GM21381 (cell line): ENCODE measurements at regions not wholly inside any gene's neighbourhood (a gene's known extent, or its start where the extent isn't known, plus 50 kb on each side); places are given as distances from the start of the nearest gene placed in this dataset.
"Not testable (repeated sequence)": the region's sequence is repeated elsewhere in the genome, so short reads cannot be mapped to it uniquely, and the experiment has no call there.

Source experiments
- ATAC-seq: cut with Tn5 transposase; IDR thresholded peaks from one replicate; pipeline ENCODE4 v1.9.1; 2021; ENCODE audit warnings: mild to moderate bottlenecking, moderate library complexity; ENCODE audit not compliant: unreplicated experiment

DNA sequence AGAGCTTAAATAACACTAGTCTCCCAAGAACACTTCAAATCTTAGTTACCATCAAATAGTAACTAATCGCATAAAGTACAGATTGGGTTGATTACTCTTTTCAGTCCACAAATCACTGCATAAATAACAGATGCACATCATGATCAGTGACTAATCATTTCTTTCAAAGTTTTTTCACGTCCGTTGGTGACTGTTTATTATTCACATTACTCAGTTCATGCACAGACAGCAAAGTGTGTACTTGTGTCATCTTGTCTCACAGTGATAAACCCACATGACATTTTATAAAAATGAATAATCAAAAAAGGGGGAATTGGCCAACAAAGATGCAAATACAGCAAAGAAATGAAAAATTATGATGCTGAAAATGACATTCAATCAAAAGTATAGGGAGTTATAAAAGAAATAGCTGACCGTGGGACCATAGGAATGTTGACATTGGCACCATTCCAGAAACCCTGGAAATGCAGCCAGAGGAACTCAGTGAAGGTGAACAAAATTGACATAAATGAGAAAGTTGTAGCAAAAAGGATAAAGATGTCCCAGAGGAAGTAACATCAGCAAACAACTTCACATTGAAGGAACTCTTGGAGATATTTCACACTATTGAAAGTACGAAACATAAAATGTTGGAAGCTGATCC, 161.5 kb downstream of the SOX3 start:
- no peak for ATAC-seq

DNA sequence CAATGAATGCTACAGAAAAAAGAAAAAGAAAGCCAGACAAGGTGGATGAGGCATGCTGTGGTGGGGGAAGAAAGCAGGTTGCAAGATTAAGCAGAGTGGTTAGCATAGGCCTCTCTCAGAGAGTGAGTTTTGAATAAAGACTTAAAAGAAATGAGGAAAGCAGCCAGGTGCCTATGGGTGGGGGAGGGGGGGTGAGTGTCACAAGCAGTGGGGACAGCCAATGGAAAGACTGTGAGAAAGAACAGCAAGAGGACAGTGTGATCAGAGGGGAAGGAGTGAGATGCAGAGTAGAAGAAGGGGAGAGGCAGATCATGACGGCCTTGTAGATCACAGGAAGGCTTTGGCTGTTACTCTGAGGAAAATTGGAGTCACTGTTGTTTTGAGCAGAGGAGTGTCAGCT, 162.5 kb downstream of the SOX3 start:
- no peak for ATAC-seq

DNA sequence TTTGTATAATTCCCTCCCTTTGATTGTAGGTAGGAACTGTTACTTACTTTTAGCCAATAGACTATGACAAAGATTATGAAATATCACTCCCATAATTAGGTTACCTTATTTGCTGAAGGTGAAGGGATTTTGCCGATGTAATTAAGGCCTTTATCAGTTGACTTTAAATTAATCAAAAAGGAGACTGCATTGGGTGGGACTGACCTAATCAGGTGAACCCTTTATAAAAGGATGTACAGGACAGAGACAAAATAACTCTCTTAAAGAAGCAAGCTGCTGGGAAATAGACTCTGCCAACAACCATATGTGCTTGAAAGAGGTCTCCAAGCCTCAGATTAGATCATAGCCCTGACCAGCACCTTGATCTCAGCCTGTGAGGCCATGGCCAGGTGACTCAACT, 167.6 kb downstream of the SOX3 start:
- no peak for ATAC-seq

DNA sequence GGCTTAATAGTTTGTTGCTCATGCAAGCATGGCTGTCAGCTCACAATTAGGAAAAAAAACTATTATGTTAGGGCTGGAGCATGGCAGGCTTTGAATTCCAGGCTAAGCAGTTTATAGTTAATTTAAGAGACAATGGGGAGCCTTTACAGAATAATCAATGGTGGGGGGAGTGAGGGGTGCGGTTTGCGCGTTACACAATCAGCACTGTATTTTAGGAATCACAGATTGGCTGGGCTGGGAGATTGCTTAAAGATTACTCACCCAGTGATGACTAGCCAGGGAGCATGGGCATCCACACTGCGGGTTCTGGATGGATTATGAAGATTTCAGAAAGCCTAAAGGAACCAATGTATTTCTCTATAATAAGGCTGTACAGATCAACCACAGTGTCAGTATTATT, 186.6 kb downstream of the SOX3 start:
- ATAC-seq: no peak

DNA sequence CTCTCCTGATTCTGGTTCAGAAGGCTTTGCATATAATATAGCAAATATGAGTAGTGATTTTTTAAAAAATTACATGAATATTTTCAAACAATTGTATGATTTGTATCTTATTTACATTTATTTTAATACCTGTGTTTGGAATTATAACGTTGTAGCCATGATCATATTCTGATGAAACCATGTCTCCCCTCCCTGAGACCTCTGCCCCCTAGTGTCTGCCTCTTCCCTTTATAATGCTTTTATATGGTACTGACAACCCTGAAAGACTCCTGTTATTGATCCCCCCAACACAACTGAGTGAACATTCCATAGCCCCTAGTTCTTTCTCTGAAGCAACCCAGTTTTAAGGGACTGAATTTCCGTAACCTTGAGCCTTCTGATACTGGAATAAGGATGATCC, 187.4 kb downstream of the SOX3 start:
- ATAC-seq: no peak

DNA sequence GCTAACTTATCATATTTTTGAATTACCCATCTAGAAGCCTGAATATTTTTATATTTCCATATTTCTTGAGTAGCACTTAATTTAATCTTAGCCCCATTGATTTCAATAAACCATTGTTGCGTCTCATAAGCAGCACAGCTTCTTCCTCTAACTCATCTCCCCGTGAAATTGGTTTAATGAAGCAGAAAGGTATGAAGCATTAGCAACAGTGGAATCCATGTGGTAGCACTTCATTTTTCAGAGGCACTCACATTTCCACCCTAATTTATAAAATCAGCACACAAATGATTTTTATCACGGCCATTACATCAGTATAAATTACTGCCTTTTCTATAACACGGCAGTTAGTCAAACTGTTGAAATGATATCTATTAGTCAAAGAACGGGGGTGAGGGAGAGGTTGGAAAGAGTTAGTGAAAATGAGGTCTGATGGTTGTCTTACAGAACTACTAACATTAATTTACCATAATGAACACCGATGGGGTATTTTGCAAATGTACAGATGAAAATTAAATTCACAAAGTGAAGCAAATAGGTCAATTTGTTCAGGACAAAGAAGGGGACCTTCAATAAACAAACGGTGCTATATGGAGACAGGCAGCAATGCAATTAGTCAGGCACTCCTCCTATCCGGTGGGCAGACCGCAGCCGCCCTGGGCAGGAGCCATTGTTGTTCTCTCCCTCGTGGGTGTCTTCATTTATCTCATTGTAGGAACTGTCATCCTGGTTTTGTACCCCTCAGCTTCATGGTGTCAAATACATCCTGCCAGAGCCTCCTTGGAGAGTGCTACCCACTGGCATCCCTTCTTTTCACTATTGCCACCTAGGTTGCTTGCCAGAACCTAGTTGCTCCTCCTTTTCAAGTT, 205.7 kb downstream of the SOX3 start:
- ATAC-seq: no peak

DNA sequence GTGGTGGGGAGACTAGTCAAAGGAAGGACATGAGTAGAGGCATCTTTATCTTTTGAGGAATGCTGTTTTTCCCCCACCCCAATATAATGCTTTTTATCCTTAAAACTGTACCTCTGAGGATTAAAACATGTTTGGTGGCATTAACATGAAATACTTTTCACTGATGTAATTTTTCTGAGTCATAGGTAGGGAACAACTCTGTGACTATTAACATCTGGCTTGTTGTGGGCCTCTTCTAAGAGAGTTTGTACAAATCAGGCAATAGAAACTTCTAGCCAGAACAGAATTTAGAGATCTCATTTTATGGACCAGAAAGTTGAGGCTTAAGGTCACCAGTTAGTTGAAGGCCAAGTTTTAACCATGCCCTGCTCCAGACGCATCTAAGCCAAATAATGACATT, 207.6 kb downstream of the SOX3 start:
- no peak for ATAC-seq

DNA sequence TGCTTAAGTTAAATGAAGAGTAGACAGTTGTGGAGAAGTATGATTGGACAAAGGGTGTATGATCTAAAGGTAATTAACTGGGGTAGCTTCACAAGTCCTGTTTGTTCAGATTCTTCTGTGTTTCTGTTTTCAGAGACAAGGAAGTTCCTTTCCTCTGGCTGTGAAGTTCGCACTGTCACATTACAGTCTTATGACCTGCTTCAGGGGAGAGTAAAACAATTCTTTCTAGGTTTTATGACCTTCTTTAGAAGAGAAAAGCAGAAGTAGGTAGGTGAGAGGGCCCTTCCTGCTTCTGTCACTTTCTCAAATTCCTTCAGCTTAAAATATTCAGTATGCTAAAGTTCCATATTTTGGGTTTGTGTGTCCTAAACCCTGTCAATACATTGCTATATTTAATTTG, 211.9 kb downstream of the SOX3 start:
- ATAC-seq: no peak

DNA sequence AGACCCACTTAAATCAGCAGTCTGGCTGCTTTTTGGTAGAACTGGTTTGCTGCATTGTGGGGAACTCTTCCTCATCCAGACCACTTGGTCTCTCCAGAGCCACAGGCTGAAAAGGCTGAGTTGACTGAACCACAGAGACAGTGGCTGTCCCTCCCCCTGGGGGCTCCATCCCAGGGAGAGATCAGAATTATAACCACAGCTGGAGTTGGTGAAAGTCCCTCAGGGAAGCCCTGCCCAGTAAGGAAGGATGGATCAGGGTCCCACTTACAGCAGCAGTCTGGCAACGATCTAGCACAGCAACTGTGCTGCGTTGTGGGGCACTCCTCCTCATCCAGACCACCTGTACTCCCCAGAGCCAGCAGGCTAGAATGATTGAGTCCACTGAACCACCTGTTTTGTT, 212.7 kb downstream of the SOX3 start:
- no peak for ATAC-seq

DNA sequence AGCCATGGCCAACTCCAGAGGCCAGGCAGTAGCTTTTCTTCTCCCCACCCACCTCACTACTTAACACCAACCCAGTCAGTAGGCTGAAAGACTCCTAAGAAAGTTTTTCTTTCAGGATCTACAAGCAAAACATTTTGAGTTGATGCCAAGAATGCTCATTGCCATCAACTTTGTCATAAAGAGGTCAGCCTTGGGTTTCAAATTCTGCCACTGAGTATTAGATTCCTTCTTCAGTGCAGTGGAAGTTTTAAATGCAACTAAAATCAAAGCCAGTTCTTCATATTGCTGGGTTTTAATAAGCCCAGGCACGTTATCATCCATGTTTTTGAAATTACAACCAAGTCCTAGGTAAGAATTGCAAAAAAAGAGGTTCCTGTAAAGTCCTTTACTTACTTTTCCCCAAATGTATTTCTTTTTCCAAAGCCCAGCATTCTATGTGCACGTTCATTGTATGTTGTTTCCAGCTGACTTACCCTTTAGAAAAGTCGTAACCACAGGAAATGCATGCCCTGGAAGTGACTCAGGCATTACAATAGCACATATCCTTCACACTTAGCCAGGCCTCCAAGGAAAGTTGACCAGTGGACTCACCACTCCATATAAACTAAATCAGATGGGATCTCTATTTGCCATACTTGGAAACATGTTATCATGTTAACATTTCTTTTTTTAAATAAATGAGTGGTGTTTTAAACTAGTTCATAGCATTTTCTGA, 229.9 kb downstream of the SOX3 start:
- ATAC-seq: no peak

DNA sequence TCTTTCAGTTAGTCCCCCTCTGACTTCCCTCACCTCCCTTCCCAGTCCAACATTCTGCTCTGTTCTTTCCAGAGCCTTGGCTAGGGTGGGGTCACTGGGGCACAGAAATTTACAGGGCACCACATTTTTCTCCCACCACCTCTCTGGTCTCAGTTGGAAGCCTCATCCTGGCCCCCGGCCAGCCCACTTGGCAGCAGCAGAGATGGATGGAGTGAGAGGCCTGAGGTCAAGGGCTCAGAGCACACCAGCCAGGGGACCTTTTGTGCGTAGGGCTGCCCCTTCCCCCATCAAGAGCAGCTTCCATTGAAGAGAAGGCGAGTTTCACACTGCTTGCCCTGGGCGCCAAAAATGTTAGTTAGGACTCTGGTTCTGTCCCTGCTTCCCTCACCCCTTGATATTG, 230.9 kb downstream of the SOX3 start:
- ATAC-seq: no peak

DNA sequence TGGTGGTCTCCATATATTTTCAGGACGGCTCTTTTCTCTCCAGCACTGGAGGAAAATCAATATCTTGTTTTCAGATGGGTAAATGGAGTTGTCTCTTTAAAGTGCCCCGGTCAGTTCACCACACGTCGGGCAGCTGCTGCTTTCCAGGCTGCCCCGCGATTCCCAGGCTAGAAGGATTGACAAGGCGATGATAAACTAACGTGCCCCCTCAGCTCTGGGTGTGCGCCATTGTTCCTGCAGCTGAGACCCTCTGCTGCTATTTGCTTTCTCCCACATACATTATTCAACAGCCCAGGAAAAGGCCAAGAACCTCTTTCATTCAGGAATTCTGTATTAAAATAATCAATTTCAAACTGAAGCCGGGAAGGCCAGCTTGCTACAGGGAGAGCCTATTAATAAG, 254.5 kb downstream of the SOX3 start:
- no peak for ATAC-seq

DNA sequence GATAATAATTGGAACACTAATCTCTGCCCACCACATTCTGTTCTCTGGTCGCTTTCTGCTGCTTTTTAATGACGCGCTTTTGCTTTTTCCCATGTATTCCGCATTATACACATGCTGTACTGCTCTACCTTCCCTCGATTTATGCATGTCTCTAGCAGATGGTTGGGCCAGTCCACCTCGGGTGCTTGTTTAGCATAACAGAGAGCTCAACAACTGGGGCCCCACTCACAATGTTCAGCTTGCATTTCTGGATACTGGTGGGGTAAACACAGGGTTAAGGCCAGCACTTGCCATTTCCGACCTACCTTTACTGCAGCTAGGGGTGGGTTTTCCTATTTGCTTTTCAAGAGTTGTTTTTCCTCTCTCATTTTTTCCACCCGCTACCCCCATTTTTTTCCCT, 255.8 kb downstream of the SOX3 start:
- no peak for ATAC-seq

DNA sequence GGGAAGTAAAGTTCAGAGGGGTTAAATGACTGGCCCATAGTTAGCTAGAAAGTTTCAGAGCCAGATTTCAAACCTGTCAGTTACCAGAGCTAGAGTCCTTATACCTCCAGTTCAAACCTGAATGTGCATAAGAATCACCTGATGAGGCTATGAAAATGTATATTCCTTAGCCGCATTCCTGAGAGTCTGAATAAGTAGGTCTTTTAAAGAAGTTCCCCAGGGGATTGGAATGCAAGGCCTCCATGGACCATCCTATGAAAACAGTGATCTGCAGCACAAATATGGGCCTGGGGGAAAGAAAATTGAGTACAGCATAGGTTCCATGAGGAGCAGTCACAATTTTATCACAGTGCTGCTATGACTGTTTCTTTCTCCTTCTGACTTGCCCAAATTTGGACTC, 263.9 kb upstream of the CXorf66 start:
- ATAC-seq: no peak

DNA sequence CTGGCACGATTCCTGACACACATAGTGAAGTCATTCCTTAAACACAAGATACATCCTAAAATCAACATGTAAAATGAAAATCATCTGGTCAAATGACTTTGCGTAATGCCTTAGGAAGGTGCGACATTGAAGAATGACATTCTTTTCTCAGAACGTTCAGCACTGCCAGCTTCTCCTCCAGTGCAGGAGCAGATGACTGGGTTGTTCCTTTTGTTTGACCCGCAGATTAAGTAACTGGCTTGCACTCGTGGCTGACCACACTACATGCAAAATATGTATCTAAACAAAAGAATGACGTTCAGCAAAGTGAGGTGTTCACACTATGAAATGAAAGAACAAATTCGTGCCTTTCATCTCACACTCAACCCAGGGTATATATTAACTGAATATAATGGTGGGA, 260.7 kb upstream of the CXorf66 start:
- ATAC-seq: not testable (repeated sequence)

DNA sequence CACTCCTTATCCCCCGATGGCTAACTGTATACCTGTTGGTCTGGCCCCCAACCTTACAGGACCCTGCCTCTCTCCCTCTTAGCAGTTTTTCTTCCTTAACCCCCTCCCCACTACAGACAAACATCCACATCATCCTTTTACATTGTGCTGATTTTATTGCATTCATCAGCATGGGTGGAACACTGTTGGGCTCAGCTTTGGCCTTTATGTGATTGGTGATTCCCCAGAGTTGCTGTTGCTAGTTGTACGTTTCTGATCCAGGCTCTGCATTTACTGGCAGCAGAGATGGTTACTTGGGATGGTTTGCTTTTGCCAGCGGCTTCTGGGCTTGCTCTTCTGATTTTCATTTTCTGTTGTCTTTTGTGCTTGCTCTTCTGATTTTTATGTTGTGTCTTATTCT, 250.6 kb upstream of the CXorf66 start:
- ATAC-seq: not testable (repeated sequence)

DNA sequence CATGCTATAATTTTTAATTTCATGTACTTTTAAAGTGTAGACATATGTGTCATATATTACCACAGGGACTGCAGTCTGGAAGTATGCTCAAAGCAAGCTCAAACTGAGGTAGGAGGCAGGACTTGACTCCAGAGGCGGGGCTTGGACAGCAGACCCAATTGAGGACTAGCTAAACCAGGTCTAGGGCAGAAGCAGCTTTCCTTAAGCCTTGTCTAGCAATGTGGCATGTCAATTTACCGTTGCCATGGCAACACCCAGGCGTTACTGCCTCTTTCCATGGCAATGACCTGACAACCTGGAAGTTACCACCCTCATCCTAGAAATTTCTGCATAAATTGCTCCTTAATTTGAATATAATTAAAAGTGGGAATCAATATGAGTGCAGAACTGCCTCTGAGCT, 249.2 kb upstream of the CXorf66 start:
- ATAC-seq: not testable (repeated sequence)

DNA sequence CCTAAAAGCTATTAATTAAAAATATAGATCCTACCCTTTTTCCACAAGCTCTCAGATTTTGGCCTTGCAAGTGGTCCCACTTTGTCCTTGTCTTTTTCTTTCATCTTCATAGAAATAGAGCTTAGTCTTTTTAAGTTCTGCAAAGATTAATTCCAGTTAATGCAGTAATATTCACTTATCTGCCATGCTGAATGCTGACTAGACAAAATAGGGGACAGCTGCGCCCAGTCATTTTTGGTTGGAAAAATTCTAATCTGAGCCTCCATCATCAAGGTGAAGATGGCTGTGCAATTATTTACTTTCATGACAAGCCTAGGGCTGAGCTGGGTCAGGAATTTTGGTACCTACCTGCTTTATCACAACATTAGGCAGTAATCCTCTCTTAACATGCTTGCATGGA, 241.3 kb upstream of the CXorf66 start:
- ATAC-seq: no peak

DNA sequence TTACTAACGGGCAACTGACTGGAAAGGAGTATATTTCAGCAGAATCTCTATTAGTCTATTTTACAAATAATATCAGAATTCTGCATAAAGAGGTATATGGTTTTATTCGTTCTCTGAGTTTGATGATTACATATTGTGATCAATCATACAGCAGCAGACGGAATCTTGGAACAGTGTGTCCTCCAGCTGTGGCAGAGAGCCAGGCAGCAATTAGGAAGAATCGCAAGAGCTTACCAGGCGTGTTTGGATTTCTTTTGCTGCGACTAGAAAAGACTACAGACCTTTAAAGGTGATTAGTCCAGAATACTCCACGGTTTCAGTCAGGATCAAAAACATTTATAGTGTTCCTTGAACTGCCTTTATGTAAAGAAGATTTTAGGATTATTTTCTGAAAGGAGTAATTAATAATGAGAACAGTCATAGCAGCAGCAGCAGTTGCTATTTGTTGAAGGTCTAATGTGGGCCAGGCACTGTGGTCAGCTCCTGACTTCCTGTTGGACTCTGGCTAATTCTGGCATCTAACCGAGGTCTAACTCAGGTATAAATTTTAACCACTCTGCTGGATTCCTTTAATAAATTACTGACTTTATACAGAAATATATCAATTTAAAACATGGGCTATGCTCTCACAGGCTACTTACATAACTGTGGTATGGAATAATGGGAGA, 225.3 kb upstream of the CXorf66 start:
- ATAC-seq: no peak

DNA sequence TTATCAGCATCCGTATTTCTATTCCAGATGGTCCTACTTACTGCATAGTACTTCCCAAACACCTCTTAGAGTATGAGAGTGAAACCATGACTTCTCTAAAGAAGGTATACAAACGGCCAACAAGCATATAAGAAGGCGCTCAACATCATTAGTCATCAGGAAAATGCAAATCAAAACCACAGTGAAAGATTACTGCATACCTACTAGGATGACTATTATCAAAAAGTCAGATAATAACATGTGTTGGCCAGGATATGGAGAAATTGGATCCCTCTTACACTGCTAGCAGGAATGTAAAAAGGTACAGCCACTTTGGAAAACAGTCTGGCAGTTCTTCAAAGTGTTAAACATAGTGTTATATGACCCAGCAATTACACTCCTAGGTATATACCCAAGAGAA, 215.3 kb upstream of the CXorf66 start:
- no peak for ATAC-seq

DNA sequence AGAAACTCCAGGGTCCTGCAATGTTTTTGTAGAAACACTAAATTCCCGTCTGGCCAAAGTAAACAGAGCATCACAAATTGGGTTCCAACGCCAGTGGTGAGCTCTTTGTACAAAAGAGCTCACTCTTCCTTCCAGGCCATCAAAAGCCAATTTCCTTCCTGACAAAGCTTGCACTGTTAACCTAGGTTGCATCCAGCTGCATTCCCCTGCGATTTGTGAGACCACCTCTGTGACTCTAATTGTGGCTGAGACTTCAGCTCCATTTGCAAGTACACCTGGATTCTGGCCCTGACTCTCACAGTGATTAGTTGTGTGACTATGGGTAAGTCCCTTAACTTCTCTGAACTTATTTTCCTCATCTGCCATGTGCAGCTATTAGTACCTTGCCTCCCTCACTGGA, 212.5 kb upstream of the CXorf66 start:
- no peak for ATAC-seq
